Suprapubic skin (tissue), 4 donors: ENCODE measurements at regions not wholly inside any gene's neighbourhood (a gene's known extent, or its start where the extent isn't known, plus 50 kb on each side); places are given as distances from the start of the nearest gene placed in this dataset.

ENCODE experiments used
- CTCF ChIP-seq, 2 donors: fragments of 200-600 bp in 1 of 2; fragments of 450-650 bp in 1 of 2; sonication (generic) in 1 of 2; IDR thresholded peaks; one replicate each; pipeline ENCODE4 v1.5.1; 2016 to 2019; ENCODE audit warnings: antibody characterized with exemption in 2 of 2, mild to moderate bottlenecking in 1 of 2, moderate library complexity in 1 of 2
- EP300 ChIP-seq: sonication (generic); formaldehyde crosslinking; IDR thresholded peaks from one replicate; pipeline ENCODE4 v1.6.1; 2017; ENCODE audit warnings: antibody characterized with exemption
- POLR2A ChIP-seq, 2 donors: fragments of 450-650 bp; IDR thresholded peaks; one replicate each; pipeline ENCODE4 v1.6.1; 2017; ENCODE audit warnings: antibody characterized with exemption in 2 of 2, mild to moderate bottlenecking in 2 of 2, moderate library complexity in 2 of 2
- POLR2AphosphoS5 ChIP-seq, 3 donors: sonication (generic); formaldehyde crosslinking; IDR thresholded peaks; one replicate each; pipeline ENCODE4 v1.6.1; 2017; ENCODE audit warnings: antibody characterized with exemption in 3 of 3

DNA sequence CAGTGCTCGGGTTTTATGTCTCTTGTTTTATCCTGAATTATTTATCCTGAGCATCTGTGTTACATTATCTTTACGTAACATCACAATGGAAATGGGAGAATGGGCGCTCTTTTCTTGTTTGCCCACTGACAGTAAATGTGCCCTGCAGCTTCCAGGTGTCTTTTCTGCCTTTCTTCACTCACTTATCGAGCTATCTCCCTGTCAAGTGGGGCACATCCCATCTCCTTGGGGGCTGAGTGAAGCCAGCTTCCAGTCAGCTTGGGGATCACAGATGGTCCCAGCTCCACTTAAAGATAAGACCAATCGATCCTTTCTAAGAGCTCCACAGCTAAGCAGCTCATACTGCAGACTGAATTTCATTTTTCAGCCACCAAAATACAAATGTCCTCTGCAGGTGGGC is 125.8 kb downstream of the KBTBD8 start:
- TF ChIP-seq CTCF (IDR thresholded peaks at IDR 0.05) (no peak), POLR2A (IDR thresholded peaks at IDR 0.05) (no peak), EP300 (no peak), POLR2AphosphoS5 (IDR thresholded peaks at IDR 0.05) (no peak)
